DOHH2 (cell line): ENCODE measurements at regions not wholly inside any gene's neighbourhood (a gene's known extent, or its start where the extent isn't known, plus 50 kb on each side); places are given as distances from the start of the nearest gene placed in this dataset.

Source experiments
- H3F3A ChIP-seq: fragments of 200-600 bp; sonication (generic), shearing (Covaris generic); 2 replicates; pipeline ENCODE4 v1.6.0; 2016; ENCODE audit warnings: antibody characterized with exemption, mild to moderate bottlenecking; ENCODE audit not compliant: control insufficient read depth, insufficient read depth
- H3K27ac ChIP-seq: fragments of 200-600 bp; sonication (generic); 2 replicates; pipeline ENCODE4 v1.5.1; 2014; ENCODE audit warnings: low read depth, mild to moderate bottlenecking, low read length, moderate library complexity
- H3K27me3 ChIP-seq: fragments of 200-600 bp; sonication (generic); 2 replicates; pipeline ENCODE4 v1.6.1; 2014; ENCODE audit warnings: mild to moderate bottlenecking, low read length, mixed read lengths; ENCODE audit not compliant: control insufficient read depth
- H3K36me3 ChIP-seq: fragments of 200-600 bp; sonication (generic); 2 replicates; pipeline ENCODE4 v1.6.1; 2014; ENCODE audit warnings: mild to moderate bottlenecking, low read length, moderate library complexity, mixed read lengths; ENCODE audit not compliant: control insufficient read depth
- H3K4me1 ChIP-seq: fragments of 200-600 bp; sonication (generic); 2 replicates; pipeline ENCODE4 v1.6.1; 2014; ENCODE audit warnings: mild to moderate bottlenecking, low read length, mixed read lengths; ENCODE audit not compliant: control insufficient read depth
- H3K4me2 ChIP-seq: fragments of 200-600 bp; sonication (generic); 2 replicates; pipeline ENCODE4 v1.6.0; 2014; ENCODE audit warnings: mild to moderate bottlenecking, low read length, moderate library complexity
- H3K4me3 ChIP-seq: fragments of 200-600 bp; sonication (generic); 2 replicates; pipeline ENCODE4 v1.5.1; 2014; ENCODE audit warnings: mild to moderate bottlenecking, low read length, mixed read lengths
- H3K79me2 ChIP-seq: fragments of 200-600 bp; sonication (generic); 2 replicates; pipeline ENCODE4 v1.6.1; 2014; ENCODE audit warnings: mild to moderate bottlenecking, low read length, mixed read lengths; ENCODE audit not compliant: control insufficient read depth
- H3K9me2 ChIP-seq: fragments of 200-600 bp; sonication (generic); replicated peaks from 2 replicates; pipeline ENCODE4 v1.6.1; 2014; ENCODE audit warnings: mild to moderate bottlenecking, low read length, mixed read lengths; ENCODE audit not compliant: control insufficient read depth
- H3K9me3 ChIP-seq: fragments of 200-600 bp; sonication (generic); 2 replicates; pipeline ENCODE4 v1.6.1; 2014; ENCODE audit warnings: antibody characterized with exemption, low read length, mixed read lengths; ENCODE audit not compliant: control insufficient read depth, insufficient read depth
- H4K20me1 ChIP-seq: fragments of 200-600 bp; sonication (generic); 2 replicates; pipeline ENCODE4 v1.6.0; 2014; ENCODE audit warnings: low read depth, mild to moderate bottlenecking, antibody characterized with exemption, low read length, moderate library complexity; ENCODE audit not compliant: control insufficient read depth, insufficient read depth
- CTCF ChIP-seq: fragments of 200-600 bp; sonication (generic); IDR thresholded peaks from one replicate; pipeline ENCODE4 v1.5.1; 2014; ENCODE audit warnings: antibody characterized with exemption, mild to moderate bottlenecking, low read depth, low read length; ENCODE audit not compliant: poor library complexity, severe bottlenecking
- EZH2phosphoT487 ChIP-seq: fragments of 200-600 bp; sonication (generic); IDR thresholded peaks from 2 replicates; pipeline ENCODE4 v1.6.1; 2017; ENCODE audit warnings: borderline replicate concordance, mild to moderate bottlenecking, antibody characterized with exemption, low read length, moderate library complexity, mixed read lengths

GRCh38 chr3:35862057-35862456 is 222.7 kb downstream of the ARPP21 start:
- Histone ChIP-seq H3K27ac (no peak overlapping the region), H3K27me3 (no peaks in the 10 kb centered on the region), H3K4me3 (no peak overlapping the region), H3F3A (no peaks in the 10 kb centered on the region), H3K4me2 (no peak overlapping the region), H3K9me3 (no peaks in the 10 kb centered on the region), H4K20me1 (no peaks in the 10 kb centered on the region), H3K9me2 (no peaks in the 10 kb centered on the region), H3K4me1 (no peaks in the 10 kb centered on the region), H3K79me2 (no peaks in the 10 kb centered on the region), H3K36me3 (no peaks in the 10 kb centered on the region)
- no peak for TF ChIP-seq EZH2phosphoT487
- TF ChIP-seq CTCF, result no peak

DNA sequence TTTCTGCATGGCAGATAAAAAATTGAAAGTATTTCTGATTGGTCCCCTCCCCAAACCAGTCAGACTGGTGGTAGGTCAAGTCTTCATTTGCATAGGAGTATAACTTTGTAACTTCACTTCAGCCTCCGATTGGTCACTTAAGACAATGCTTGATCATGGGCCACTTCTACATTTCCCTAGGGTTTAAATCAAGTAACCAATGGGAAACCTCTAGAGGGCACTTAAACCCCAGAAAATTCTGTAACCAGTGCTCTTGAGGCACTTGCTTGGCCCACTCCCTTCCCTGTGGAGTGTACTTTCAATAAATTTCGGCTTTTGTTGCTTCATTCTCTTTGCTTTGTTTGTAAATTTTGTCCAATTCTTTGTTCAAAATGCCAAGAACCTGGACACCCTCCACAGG is 225.5 kb downstream of the ARPP21 start:
- Histone ChIP-seq H3K9me3 (no peaks in the 10 kb centered on the region), H3K27me3 (no peaks in the 10 kb centered on the region), H3K4me3 (no peak overlapping the region), H3K9me2 (no peaks in the 10 kb centered on the region), H3F3A (no peaks in the 10 kb centered on the region), H3K4me2 (no peak overlapping the region), H3K79me2 (no peaks in the 10 kb centered on the region), H3K36me3 (no peaks in the 10 kb centered on the region), H3K27ac (no peak overlapping the region), H4K20me1 (no peaks in the 10 kb centered on the region), H3K4me1 (no peaks in the 10 kb centered on the region)
- TF ChIP-seq CTCF (no peak), EZH2phosphoT487 (no peak)

DNA sequence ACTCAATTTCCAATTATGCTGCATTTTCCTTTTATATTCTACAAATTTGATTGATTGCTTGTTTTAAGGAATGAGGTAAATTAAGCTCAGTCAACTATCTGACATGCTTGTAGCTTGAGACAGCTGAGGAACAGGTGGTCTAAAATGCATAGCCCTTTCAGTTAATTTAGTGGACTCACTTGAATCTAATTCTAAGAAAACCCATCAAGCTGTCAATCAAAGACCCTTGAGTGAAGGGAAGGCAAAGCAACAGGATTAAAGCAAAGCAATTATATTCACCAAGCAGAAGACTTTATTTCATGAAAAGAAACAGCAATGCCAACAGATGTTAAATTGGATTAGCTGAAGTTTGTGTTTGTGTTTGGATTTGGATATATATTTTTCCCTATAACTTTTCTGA is 228.5 kb downstream of the ARPP21 start:
- Histone ChIP-seq H3K4me1 (no peaks in the 10 kb centered on the region), H4K20me1 (no peaks in the 10 kb centered on the region), H3K9me2 (no peaks in the 10 kb centered on the region), H3K9me3 (no peaks in the 10 kb centered on the region), H3K27me3 (no peaks in the 10 kb centered on the region), H3K4me2 (no peak overlapping the region), H3K4me3 (no peak overlapping the region), H3K79me2 (no peaks in the 10 kb centered on the region), H3F3A (no peaks in the 10 kb centered on the region), H3K36me3 (no peaks in the 10 kb centered on the region), H3K27ac (no peak overlapping the region)
- TF ChIP-seq CTCF (no peak), EZH2phosphoT487 (no peak)

DNA sequence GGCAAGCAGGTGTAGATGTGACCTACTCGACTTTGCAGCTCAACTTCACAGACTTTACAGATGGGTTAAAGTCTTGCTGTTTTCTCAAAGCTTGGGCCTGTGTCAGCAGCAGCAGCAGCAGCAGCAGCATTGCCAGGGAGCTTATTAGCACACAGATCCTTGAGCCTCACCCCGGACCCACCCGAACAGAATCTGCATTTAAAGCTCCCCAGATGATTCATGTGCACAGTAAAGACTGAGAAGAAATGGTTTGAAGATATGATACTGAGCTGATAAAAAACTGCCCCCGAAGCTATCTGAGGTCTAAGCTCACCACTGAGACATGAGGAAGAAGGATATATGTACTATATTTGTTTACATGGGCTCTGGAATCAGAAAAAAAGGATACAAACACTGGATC is 231.7 kb downstream of the ARPP21 start:
- TF ChIP-seq CTCF, result no peak
- no peaks in the 10 kb centered on the region for H3K9me2 ChIP-seq
- no peak overlapping the region for H3K4me2 ChIP-seq

More for the DNA sequence above, 231.7 kb downstream of the ARPP21 start:
- Histone ChIP-seq H3K36me3 (no peaks in the 10 kb centered on the region), H3K4me1 (no peaks in the 10 kb centered on the region), H3K9me3 (no peaks in the 10 kb centered on the region), H3K4me3 (no peak overlapping the region), H4K20me1 (no peaks in the 10 kb centered on the region), H3F3A (no peaks in the 10 kb centered on the region), H3K79me2 (no peaks in the 10 kb centered on the region), H3K27me3 (no peaks in the 10 kb centered on the region), H3K27ac (no peak overlapping the region)
